ENCODE measurements at regions not wholly inside any gene's neighbourhood (a gene's known extent, or its start where the extent isn't known, plus 50 kb on each side); places are given as distances from the start of the nearest gene placed in this dataset.
"Not testable (repeated sequence)": the region's sequence is repeated elsewhere in the genome, so short reads cannot be mapped to it uniquely, and the experiment has no call there.

DNA sequence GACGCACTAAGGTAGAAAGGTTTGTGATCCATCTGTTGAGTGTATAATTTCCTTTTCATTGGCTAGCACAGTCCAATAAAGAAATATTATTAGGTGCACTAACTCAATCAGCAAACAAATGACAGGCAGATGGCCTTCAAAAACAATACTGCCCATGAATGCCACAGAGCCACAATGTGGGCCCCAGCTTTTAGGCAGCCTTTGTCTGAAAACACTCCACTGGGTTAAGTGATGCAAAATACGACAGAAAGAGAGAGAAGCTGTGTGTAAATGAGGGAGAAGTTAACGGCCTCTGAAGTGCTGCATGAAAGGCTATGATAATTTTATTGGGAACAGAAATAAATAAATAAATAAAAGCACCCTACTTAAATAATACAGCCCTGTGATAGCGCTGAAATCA lies 274.6 kb downstream of the NKX6-1 start:
- DNase-seq (ENCODE audit: low read depth, low spot score): no peak

DNA sequence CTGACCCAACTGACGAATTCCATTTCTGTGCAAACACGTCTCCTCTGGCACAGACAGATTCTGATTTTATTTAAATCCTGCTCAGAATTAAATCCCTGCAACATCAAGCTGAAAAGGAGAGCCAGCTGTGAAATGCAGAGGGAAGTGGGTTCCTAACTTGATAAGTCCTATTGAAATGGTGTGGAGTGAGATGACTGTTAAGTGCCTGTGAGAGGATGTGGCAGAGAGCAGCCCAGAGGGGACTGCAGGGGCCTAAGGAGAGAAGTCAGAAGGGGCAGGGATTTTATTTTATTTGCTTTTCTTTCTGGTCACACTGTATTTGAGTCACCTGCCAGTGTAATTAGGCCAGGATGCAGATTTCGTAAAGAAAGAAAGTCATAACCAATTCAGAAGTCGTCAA lies 277.4 kb downstream of the NKX6-1 start:
- no peak for DNase-seq (ENCODE audit: low read depth, low spot score)

DNA sequence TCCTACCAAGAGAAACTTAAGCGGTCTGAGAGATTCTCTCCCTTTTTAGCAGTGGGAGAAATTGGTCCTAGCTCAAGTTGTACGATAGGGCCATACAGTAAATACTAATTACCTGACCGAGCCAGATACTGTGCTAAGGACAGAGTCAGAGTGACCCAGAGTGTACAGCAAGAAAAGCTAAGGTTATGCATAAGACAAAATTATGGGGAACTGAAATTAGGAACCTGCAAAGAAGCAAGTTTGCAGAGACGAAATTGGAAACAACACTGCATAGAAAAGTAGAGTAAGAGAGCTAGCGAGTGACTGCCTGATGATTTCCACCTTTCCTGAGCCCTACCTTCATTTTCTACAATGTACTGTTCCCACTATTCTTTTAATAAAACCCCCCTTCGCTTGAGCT lies 278.1 kb downstream of the NKX6-1 start:
- no peak for DNase-seq (ENCODE audit: low read depth, low spot score)

DNA sequence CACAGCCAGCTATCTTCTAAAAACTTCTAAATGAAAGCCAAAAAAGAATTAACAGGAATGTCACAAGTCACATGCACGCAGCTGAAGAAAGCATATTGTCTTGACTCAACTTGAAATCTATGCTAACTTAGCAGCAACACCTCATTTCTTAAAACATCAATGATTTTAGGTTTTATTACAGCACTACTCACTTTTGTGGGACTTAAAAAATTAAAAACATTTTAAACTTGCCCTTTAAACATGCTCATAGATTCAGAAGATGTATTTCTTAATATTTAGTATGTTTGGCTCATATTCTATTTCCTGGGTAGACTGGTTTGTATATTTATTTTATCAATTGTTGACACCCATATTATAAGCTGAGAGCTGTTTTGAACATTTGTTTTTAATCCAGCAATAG lies 279.4 kb downstream of the NKX6-1 start:
- DNase-seq (ENCODE audit: low read depth, low spot score): no peak

DNA sequence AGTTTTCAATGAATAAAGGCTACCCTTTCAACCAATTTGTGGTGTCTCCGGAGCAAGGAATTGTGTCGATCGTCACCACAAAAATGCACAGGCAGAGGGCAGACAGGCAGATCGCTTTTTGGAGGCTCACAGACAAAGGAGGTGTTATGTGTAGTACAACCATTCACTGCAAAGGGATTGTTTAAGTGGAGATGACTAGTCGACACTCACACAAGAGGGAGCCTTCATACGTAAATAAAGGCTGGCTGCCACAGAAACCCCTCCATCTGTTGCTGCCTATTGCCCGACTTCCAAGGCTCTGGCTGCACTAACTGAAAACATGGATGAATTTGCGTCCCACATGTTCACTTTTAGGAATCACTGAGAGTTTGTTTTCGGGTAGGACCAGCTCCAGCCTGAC lies 281.1 kb downstream of the NKX6-1 start:
- DNase-seq (ENCODE audit: low read depth, low spot score): no peak

DNA sequence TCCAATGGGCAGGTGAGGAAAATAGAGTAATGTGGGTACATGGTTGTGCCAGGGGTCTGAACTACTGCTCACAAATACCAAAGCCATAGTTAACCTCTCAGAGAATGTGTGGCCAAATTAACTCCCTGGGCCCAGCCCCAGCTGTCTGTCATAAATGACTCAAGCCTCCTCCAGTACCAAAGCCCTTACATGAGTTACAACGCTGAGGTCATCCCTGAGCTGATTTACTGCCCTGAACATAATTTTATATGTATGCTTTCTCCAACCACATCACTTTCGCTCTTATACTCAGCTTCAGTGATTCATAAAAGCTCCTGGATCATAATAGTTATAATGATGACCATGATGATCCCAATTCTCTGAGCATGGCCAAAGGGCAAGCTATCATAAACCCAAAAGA lies 283.9 kb downstream of the NKX6-1 start:
- no peak for DNase-seq (ENCODE audit: low read depth, low spot score)

DNA sequence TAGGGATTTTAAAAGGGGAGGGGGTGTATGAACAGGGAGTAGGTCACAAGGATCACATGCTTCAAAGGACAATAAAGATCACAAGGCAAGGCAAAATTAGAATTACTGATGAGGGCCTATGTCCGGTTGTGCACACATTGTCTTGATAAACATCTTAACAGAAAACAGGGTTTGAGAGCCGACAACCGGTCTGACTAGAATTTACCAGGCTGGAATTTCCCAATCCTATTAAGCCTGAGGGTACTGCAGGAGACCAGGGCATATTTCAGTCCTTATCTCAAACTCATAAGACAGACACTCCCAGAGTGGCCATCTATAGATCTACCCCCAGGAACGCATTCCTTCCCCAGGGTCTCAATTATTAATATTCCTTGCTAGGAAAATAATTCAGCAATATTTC lies 292.9 kb downstream of the NKX6-1 start:
- not testable (repeated sequence) for DNase-seq (ENCODE audit: low read depth, low spot score)

DNA sequence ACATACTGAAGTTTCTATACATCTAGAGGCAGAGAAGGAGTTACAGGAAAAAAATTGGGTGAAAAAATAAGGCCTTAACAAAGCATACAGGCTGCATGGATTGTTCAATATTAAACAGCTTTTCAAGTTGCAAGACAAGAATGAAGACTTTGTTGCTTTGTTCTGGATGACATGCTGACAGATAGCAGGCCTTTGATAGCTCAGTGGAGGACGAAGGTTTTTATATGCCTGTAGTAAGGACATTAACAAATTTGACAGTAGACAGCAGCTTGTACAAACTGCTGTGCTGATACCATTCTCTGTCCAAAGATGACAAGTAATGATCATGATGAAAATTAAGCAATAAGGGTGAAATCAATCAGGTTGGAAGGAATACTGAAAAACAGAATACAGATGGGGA lies 309.9 kb downstream of the NKX6-1 start:
- no peak for DNase-seq (ENCODE audit: low read depth, low spot score)

DNA sequence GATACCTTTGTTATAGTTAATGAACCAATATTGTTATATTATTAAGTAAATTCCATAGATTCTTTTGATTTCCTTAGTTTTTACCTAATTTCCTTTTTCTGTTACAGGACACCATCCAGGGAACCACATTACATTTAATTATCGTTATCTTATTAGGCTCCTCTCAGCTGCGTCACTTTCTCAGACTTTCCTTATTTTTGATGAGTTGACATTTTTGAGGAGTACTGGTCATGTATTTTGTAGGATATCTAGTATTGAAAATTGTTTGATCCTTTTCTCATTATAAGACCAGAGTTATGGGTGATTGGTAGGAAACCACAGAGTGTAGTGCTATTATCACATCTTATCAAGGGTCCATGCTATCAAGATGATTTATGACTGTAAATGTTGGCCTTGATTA lies 319.7 kb downstream of the NKX6-1 start:
- no peak for DNase-seq (ENCODE audit: low read depth, low spot score)

DNA sequence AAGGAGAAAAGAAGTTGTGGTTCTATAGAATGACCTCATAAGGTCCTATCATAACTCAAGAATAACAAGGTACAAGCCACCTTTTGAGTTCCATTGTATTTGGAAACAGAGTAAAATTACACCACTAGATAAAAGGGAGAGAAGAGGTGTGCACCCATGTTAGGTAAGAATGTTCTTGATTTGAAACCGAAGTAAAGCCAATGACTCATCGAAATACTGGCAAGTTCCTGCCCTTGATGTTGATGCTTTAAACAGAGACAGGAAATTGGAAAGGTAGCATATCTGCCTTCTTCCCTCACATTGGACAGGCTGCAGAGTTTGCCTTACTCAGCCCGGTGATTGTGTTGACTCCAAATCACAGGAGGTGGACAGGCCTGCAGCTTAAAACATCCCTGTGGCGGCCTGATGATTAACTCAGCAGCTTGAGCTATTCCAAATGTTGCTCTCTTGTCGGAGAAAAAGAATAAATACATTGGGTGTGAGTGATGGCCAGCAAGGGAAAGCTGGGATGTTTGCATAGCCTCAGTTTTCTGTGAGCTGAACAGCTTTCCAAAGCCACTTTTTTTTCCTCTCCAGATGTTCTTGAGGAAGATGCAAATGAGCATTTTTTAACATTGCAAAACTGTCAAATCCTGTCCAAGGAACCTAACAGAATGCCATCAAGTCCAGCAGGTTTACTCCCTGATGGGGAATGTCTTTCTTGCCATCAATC lies 321.1 kb downstream of the NKX6-1 start:
- no peak for DNase-seq (ENCODE audit: low read depth, low spot score)

DNA sequence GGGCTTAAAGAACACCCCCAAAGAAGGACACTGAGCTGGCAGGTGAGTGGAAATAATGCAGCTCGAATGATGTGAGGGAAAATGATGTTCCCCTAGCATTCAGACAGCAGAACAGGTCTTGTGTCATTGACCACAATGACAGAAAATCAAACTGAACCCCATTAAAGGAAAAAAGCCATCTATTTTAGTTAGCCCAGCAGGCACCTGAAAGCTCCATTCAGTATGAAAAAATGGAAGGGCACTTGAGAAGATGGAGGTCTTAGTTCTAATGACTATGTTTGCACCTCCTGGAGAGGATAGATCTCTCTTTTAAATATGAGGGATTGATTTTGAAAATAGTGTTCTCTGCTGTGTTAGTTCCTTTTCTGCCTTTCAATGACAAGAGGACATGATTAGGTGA lies 323.1 kb downstream of the NKX6-1 start:
- DNase-seq (ENCODE audit: low read depth, low spot score): no peak

DNA sequence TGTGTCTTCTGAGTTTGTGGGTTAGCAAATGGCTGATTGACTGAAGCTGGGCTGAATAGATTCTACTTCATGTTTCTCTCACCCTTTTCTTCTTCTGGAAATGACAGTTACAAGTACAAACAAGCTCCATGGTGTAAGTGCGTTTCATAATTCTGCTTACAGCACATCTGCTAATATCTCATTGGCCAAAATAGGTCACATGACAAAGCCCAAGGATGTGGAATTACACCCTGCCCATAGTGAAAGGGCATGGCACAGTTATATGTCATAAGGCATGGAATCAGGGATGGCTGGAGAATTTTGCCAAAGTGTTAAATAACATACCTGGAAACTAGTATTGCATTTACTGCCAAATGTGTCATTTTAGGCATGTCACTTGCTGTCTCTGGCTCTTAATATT lies 327.2 kb downstream of the NKX6-1 start:
- DNase-seq (ENCODE audit: low read depth, low spot score): no peak

DNA sequence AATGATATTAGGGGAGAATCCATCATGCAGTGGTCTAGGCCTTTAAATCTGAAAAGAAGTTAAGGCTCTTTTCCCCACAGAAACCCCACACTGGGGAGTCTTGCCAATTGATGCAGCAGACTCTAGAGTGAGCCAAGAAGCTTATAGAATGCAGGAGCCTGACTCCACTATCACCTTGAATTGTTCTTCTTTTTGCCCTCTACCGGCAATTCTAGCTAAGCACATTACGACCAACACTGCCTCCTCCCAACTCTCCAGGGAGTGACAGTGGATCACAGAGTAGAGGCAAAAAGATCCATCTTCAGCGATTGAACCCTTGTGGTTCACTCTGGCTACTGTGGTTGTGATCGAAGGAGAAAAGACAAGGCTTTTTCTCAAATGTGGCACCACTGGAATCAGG lies 331.5 kb downstream of the NKX6-1 start:
- DNase-seq (ENCODE audit: low read depth, low spot score): peak; percentile 28

DNA sequence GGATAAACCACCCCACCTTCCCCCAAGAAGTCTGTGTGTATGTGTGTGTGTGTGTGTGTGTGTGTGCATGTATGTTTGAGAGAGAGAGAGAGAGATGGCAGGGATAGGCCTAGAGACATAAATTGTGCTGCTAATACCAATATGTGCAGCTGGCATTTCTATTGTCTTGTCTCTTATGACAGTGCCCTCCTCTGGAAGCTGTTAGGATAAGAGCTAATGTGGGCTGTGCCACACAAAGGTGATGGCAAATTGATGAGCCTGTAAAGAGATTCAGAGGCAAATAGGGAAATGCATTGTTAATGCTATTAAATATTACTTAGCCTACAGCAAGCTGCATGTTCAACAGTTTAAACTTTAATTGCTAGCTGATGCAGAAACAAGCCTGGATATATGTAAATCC lies 332.0 kb downstream of the NKX6-1 start:
- no peak for DNase-seq (ENCODE audit: low read depth, low spot score)

DNA sequence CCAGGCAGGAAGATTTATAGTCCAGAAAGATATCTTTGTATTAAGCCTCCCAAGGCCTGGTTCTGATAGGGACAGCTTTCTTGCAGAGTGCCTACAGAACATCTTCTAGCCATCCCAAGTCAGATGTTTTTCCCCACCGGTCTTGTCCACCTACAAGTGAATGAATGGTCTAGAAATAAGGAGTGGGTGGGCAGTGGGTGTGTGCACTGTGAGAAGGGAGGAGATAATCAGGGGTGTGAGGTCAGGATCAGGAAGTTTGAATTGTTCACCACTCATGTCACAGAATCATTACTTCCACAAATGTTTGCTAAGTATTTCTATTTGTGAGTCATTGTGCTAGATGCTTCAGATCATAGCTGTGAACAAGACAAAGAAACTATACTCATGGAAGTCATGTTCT lies 332.6 kb downstream of the NKX6-1 start:
- no peak for DNase-seq (ENCODE audit: low read depth, low spot score)

DNA sequence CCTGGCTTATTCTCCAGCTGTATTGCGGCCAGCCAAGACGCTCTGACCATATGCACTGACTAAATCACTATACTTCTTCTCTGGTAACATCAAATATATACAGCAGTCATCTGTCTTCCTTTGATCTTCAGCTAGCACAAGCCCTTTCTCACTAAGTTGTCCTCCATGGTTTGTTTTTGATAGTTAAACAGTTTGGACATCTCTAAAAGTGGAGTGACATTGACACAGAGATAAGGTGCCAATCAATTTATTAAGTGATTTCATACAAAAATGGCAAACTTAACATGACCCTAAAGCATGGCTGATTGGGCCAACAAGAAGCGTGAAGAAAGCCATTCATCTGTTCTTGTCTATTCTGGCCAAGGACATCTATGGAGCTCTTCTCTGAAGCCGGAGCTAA lies 334.9 kb downstream of the NKX6-1 start:
- no peak for DNase-seq (ENCODE audit: low read depth, low spot score)

DNA sequence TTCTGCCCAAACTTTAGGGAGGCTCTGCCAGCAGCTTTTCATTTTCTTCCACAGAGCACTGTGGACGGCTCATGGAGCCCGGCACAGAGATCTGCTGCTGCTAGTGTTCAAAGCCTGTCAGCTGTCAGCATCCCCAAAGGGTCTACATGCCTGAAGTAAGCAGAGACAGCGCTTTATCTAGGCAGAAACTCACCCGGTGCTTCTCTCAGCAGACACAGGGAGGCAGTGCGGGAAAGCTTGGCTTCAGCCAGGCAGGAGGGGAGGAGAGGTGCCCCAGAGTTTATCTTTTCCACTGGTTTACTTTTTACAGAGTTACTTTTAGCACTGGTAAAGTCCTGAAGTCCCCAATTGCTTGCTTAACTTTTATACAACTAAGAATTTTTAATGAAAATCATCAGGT lies 339.3 kb downstream of the NKX6-1 start:
- DNase-seq (ENCODE audit: low read depth, low spot score): peak; percentile 20

DNA sequence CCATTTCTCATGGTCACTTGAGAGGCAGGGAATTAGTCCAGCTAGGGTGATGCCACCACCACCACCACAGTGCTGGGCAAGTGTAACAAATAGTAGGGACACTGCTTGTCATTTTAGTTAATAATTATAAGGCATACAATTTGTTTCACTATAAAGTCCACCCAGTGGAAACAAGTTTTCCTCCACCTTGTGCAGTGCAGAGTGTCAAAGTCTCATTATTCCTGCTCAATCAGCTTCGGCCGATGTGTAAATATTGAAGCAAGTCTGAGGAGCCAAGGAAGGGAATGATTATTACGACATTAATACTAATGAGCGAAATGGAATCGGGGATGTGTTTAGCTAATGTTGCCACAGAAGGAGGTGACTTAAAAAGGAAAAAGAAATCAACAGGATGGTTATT lies 340.4 kb downstream of the NKX6-1 start:
- DNase-seq (ENCODE audit: low read depth, low spot score): no peak

DNA sequence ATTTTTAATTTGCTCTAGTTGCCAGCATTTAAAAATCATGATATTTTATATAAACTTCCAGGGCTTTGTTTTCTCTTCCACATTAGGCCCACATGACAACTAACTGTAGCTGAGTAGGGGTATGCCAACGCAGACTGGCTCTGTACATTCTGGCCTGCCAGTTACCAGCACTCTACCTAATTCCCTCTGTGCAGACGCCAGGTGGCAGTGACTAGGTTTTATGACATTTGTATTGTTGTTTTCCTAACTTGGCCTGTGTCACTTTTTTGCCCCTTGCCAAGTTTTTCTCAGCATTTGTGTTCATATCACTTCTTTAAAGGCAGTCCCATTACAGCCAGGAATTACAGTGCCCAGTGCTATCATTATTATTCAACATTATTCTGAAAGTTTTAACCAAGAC lies 347.5 kb downstream of the NKX6-1 start:
- no peak for DNase-seq (ENCODE audit: low read depth, low spot score)

DNA sequence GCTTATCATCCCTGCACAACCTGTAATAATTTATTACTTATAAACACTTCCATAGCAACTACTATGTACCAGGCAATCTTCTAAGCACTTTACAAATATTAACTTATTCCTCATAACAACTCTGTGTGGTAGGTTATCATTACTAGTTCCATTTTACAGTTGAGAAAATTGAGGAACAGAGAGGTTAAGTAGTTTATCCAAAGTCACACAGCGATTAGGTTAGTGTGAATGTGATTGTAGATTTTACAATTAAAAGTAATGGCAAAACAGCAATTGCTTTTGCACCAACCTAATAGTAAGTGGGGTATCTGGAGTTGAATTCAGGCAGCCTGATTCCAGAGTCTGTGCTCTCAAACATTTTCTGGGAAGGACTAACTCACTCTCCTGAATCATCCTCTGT lies 348.9 kb downstream of the NKX6-1 start:
- no peak for DNase-seq (ENCODE audit: low read depth, low spot score)

DNA sequence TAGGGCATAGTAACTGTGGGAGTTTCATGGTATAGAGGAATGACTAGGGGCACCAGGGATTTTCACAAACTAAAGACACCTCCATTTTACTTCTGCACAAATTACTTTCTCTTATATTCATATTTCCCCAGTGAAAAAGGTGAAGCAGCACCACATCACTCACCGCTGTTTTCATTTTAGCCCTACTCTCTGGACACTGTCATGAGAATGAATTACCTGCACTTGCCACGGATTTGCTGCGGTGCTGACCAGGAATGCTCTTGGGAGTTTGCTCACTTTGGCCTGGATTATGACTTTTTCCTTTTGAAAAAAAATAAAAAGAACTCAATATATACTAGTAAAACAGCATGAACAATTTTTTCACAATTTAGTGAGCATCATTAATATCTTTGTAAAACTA lies 351.3 kb downstream of the NKX6-1 start:
- no peak for DNase-seq (ENCODE audit: low read depth, low spot score)

DNA sequence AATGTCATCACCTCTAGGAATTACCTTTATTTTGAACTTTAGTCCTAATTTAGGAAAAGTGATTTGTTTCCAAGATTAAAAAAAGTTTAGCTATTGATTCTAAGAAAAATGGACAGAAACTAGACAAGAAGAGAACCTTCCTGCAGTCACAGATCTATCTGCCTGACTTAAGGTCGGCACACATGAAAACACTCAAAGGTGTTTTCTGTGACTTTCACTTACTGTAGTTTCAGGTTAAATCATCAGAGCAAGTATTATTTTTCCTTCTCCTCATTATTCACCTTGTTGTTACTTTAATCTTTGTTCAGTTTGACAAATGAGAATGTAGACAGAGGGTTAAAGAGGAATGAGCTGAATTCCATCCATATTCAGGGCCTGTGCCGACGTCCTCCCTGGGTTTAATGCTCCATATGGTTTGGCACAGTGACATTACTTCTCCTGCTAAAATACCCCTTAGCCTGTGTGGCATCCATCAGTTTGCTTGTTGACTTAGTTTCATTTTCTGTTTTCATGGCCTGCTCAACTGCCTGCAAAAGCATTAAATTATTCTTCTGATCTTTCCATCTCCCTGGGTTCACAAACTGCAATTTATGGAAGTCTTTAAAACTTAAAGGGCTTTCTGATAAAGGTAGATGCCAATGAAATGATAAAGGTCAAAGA lies 352.7 kb downstream of the NKX6-1 start:
- DNase-seq (ENCODE audit: low read depth, low spot score): no peak

DNA sequence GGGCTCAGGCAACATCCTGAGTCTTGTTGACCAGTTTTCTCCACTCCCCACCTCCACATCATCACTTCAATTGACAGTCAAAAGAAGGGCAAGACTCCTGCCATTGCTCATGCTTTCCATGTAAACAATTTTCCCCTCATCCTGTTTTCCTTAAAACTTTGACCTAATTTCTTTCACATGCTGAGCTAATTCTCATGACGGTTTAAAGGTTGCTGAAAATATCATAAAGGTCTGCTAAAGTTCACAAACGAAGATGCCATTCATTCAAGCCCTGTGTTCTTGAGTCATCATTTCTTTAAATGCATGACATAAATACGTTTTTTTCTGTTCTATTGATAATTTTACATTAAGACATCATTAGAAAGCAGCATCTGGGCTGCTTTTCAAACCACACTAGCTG lies 353.9 kb downstream of the NKX6-1 start:
- DNase-seq (ENCODE audit: low read depth, low spot score): no peak

DNA sequence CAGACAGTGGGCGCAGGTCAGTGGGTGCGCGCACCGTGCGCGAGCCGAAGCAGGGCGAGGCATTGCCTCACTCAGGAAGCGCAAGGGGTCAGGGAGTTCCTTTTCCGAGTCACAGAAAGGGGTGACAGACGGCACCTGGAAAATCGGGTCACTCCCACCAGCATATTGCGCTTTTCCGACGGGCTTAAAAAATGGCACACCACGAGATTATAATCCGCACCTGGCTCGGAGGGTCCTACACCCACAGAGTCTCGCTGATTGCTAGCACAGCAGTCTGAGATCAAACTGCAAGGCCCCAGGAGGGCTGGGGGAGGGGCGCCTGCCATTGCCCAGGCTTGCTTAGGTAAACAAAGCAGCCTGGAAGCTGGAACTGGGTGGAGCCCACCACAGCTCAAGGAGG lies 372.2 kb downstream of the NKX6-1 start:
- DNase-seq (ENCODE audit: low read depth, low spot score): not testable (repeated sequence)
